ENCODE measurements at regions not wholly inside any gene's neighbourhood (a gene's known extent, or its start where the extent isn't known, plus 50 kb on each side); places are given as distances from the start of the nearest gene placed in this dataset.

DNA sequence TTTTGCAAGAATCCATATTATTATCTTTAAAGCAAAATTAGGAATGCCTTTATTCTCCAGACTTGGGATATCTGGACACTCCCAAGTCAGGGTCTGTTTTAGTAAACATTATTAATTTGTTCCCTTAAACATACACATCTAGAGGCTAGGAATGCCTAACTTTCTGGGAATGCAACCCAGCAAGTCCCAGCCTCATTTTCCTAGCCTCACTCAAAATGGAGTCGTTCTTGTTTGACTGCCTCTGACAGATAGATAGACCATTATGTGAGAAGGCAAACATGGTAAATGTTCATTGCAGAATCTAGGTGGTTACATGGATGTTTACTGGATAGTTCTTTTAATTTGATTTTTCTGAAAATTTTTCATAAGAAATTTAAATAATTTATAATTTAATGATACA, 54.7 kb upstream of the FOXN2 start:
- Mint-ChIP-seq H3K36me3 (ENCODE audit: low read depth) (no peaks in the 10 kb centered on the region), H3K9me3 (no peaks in the 10 kb centered on the region), H3K27ac (no peak overlapping the region), H3K4me3 (no peak overlapping the region), H3K27me3 (peaks cover 5% of the 10 kb centered on the region), H3K4me1 (no peaks in the 10 kb centered on the region)
- ChIA-PET CTCF (no interaction called here), POLR2A (no interaction called here)
- DNase-seq, result no peak

DNA sequence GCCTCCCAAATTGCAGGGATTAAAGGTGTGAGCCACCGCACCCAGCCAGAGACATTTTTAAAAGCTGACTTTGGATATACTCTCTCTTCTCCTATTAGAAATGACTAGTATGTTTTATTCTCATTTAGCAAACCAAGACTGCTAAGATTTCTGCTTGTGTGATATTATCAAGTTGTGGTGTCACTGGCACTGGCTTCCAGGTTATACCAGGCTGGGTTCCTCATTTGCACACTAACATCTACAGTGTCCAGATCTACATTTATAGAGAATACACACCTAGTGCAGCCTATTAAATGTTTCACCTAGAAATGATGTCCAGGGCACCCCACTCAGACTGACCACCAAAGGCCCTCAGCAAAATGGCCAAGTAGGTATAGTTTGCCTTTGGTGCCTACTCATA, 49.9 kb upstream of the FOXN2 start:
- no peak for DNase-seq
- peaks cover 5% of the 10 kb centered on the region for H3K27me3 Mint-ChIP-seq
- CTCF ChIA-PET, result no interaction called here
- no peaks in the 10 kb centered on the region for H3K9me3 Mint-ChIP-seq
- H3K4me3 Mint-ChIP-seq, result no peak overlapping the region
- H3K4me1 Mint-ChIP-seq, result no peaks in the 10 kb centered on the region
- no peaks in the 10 kb centered on the region for H3K36me3 Mint-ChIP-seq (ENCODE audit: low read depth)
- POLR2A ChIA-PET, result interaction anchor here (1.4 kb wide), 1 partner anchor 49 kb away, joined by 3 read pairs; no protein-coding TSS in a partner anchor
- H3K27ac Mint-ChIP-seq, result no peak overlapping the region
